ENCODE measurements at regions not wholly inside any gene's neighbourhood (a gene's known extent, or its start where the extent isn't known, plus 50 kb on each side); places are given as distances from the start of the nearest gene placed in this dataset.

DNA sequence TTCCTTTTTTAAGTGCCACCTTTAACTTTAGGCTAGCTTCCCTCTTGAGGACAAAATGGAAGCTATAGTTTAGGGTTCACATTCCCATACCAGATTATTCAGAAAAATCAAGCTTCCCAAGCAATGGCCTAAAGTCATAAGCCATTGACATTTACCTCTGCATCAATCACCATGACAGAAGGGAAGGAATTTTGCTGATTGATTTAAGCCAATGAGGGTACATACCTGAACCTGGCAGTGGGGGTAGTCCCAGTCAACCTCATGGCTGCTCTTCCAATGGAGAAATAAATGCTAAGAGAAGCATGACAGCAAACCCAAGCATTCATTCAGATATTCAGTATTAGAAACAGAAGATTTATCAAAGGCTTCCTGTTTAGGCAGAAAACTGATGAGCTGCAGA lies 128.4 kb upstream of the CREB1 start:
- Histone ChIP-seq H3K56ac (ENCODE audit: extremely low read depth, insufficient read depth, low read length) (no peak overlapping the region), H2AK5ac (ENCODE audit: low read depth, low read length) (0 out of 2 replicates have a peak overlapping the region, but pooled peaks have one; percentile 12), H3K4me3 (ENCODE audit: insufficient read depth, low read depth, low read length) (no peak overlapping the region), H3K4ac (ENCODE audit: low read depth, low read length) (no peak overlapping the region), H4K8ac (ENCODE audit: low read depth in 2 of 2, low read length in 2 of 2) (no peak overlapping the region), H2BK20ac (ENCODE audit: low read depth, low read length) (no peak overlapping the region; the same call in 1 of the 2 replicates), H2AFZ (replicated peaks; ENCODE audit: low read length, poor library complexity) (no peak overlapping the region), H3K23ac (ENCODE audit: low read depth, low read length) (no peak overlapping the region), H3K4me1 (ENCODE audit: control insufficient read depth, insufficient read depth, low read length) (no peaks in the 10 kb centered on the region; the same call in 1 of the 2 replicates), H3K36me3 (ENCODE audit: control insufficient read depth, insufficient read depth, low read length) (no peaks in the 10 kb centered on the region), H2AK9ac (replicated peaks; ENCODE audit: low read depth, low read length, poor library complexity) (no peak overlapping the region), H2BK15ac (ENCODE audit: low read depth, low read length) (peak overlapping the region; percentile 78; the same call in 1 of the 3 replicates), H3K9me1 (ENCODE audit: insufficient read depth, low read length) (no peaks in the 10 kb centered on the region), H3K27ac (ENCODE audit: insufficient read depth, low read length) (no peak overlapping the region), H3K27me3 (ENCODE audit: control insufficient read depth, insufficient read depth, low read length) (no peaks in the 10 kb centered on the region), H3K14ac (replicated peaks; ENCODE audit: low read depth, low read length) (no peak overlapping the region; the same call in 1 of the 2 replicates), H3K9me3 (ENCODE audit: control insufficient read depth, insufficient read depth, low read length) (no peaks in the 10 kb centered on the region), H2BK5ac (ENCODE audit: low read depth, low read length, poor library complexity, severe bottlenecking) (no peak overlapping the region), H3K4me2 (ENCODE audit: low read depth, low read length) (no peak overlapping the region), H4K91ac (ENCODE audit: insufficient read depth, low read depth, low read length) (no peak overlapping the region), H4K20me1 (ENCODE audit: insufficient read depth, low read length) (no peaks in the 10 kb centered on the region), H4K5ac (ENCODE audit: low read depth, low read length) (no peak overlapping the region), H3K79me1 (ENCODE audit: low read depth in 1 of 2, low read length in 2 of 2) (no peaks in the 10 kb centered on the region), H3K18ac (ENCODE audit: low read depth, low read length) (no peak overlapping the region), H3K9ac (ENCODE audit: low read depth, low read length) (no peak overlapping the region), H2BK120ac (ENCODE audit: low read depth, low read length) (no peak overlapping the region)
- ATAC-seq (ENCODE audit: low read depth), result no peak
- no peak for TF ChIP-seq MXI1 (IDR thresholded peaks at IDR 0.05; ENCODE audit: borderline replicate concordance, low read depth, low read length)
- in situ Hi-C loops (cut with MboI; ENCODE audit: low sequenced_read_pairs) (no loop called here), intact Hi-C loops (cut with micrococcal nuclease) (no loop called here), dilution Hi-C loops (cut with HindIII; ENCODE audit: low sequenced_read_pairs, unreplicated experiment) (no loop called here)
- ChIA-PET POLR2A (ENCODE audit: unreplicated experiment) (no interaction called here), CTCF (no interaction called here)
- BruUV-seq (replicated peaks), result no TSS peak
- DNase-seq, result no peak

Measured in IMR-90 (cell line).